Midbrain (tissue), 1 donor: ENCODE measurements at regions not wholly inside any gene's neighbourhood (a gene's known extent, or its start where the extent isn't known, plus 50 kb on each side); places are given as distances from the start of the nearest gene placed in this dataset.
"Not testable (repeated sequence)": the region's sequence is repeated elsewhere in the genome, so short reads cannot be mapped to it uniquely, and the experiment has no call there.

Source experiments
- DNase-seq: peaks from one replicate; lab custom pipeline; 2025; lab: John Stamatoyannopoulos, UW

GRCh38 chr4:15162465-15163283 lies 160.4 kb downstream of the CPEB2 start:
- no peak for DNase-seq

- DNase-seq = no peak
Observed at GRCh38 chr4:15163284-15163645, 161.0 kb downstream of the CPEB2 start.

- no peak for DNase-seq
Observed at GRCh38 chr4:15164571-15164970, 162.3 kb downstream of the CPEB2 start.

GRCh38 chr4:15167743-15168142 lies 165.5 kb downstream of the CPEB2 start:
- no peak for DNase-seq

- DNase-seq = no peak
Observed at GRCh38 chr4:15168759-15169158, 166.5 kb downstream of the CPEB2 start.

- no peak for DNase-seq
Observed at GRCh38 chr4:15171725-15172124, 169.4 kb downstream of the CPEB2 start.

GRCh38 chr4:15173251-15173650 lies 171.0 kb downstream of the CPEB2 start:
- no peak for DNase-seq

- not testable (repeated sequence) for DNase-seq
Observed at GRCh38 chr4:15174168-15174567, 171.9 kb downstream of the CPEB2 start.

- DNase-seq = not testable (repeated sequence)
Observed at GRCh38 chr4:15179842-15180241, 177.6 kb downstream of the CPEB2 start.

- DNase-seq = no peak
Observed at GRCh38 chr4:15182600-15183220, 180.4 kb downstream of the CPEB2 start.

- DNase-seq = no peak
Observed at GRCh38 chr4:15186149-15186548, 183.9 kb downstream of the CPEB2 start.

GRCh38 chr4:15186806-15187205 lies 184.5 kb downstream of the CPEB2 start:
- DNase-seq = no peak

GRCh38 chr4:15188605-15189539 lies 186.6 kb downstream of the CPEB2 start:
- DNase-seq = no peak

- DNase-seq = no peak
Observed at GRCh38 chr4:15194520-15194919, 192.2 kb downstream of the CPEB2 start.

- DNase-seq = no peak
Observed at GRCh38 chr4:15197005-15197404, 194.7 kb downstream of the CPEB2 start.

- DNase-seq = no peak
Observed at GRCh38 chr4:15198070-15198727, 195.9 kb downstream of the CPEB2 start.

GRCh38 chr4:15201782-15202181 lies 199.5 kb downstream of the CPEB2 start:
- no peak for DNase-seq

GRCh38 chr4:15202481-15202880 lies 200.2 kb downstream of the CPEB2 start:
- DNase-seq = no peak

- not testable (repeated sequence) for DNase-seq
Observed at GRCh38 chr4:15206526-15206925, 204.2 kb downstream of the CPEB2 start.

GRCh38 chr4:15213302-15213970 lies 211.2 kb downstream of the CPEB2 start:
- no peak for DNase-seq

- no peak for DNase-seq
Observed at GRCh38 chr4:15215109-15215508, 212.7 kb upstream of the C1QTNF7 start.
